ENCODE measurements at regions not wholly inside any gene's neighbourhood (a gene's known extent, or its start where the extent isn't known, plus 50 kb on each side); places are given as distances from the start of the nearest gene placed in this dataset.

GRCh38 chr4:62717154-62717553 is 1517.0 kb downstream of the ADGRL3 start:
- Histone ChIP-seq H3K4me2 (ENCODE audit: low read depth, low read length) (no peak overlapping the region), H3K79me2 (ENCODE audit: low read length) (no peaks in the 10 kb centered on the region), H3K27ac (ENCODE audit: low read length) (no peak overlapping the region), H3K4me1 (ENCODE audit: low read length) (no peaks in the 10 kb centered on the region), H2AFZ (ENCODE audit: low read length) (no peak overlapping the region), H3K27me3 (replicated peaks; ENCODE audit: insufficient read depth, low read length) (no peaks in the 10 kb centered on the region), H3K9me2 (replicated peaks; ENCODE audit: insufficient read depth, low read length) (no peaks in the 10 kb centered on the region), H3K36me3 (replicated peaks; ENCODE audit: insufficient read depth, low read length) (no peaks in the 10 kb centered on the region), H3K9ac (ENCODE audit: low read length) (no peak overlapping the region), H3K9me3 (replicated peaks; ENCODE audit: insufficient read depth, low read length) (no peaks in the 10 kb centered on the region), H3K4me3 (ENCODE audit: low read length) (no peak overlapping the region), H4K20me1 (ENCODE audit: insufficient read depth, low read length) (no peaks in the 10 kb centered on the region), H3F3A (ENCODE audit: insufficient read depth, low read length) (no peaks in the 10 kb centered on the region)
- no peak for DNase-seq
- TF ChIP-seq EZH2phosphoT487 (IDR thresholded peaks at IDR 0.05; ENCODE audit: low read length) = no peak
- TF ChIP-seq, protein P1, sequence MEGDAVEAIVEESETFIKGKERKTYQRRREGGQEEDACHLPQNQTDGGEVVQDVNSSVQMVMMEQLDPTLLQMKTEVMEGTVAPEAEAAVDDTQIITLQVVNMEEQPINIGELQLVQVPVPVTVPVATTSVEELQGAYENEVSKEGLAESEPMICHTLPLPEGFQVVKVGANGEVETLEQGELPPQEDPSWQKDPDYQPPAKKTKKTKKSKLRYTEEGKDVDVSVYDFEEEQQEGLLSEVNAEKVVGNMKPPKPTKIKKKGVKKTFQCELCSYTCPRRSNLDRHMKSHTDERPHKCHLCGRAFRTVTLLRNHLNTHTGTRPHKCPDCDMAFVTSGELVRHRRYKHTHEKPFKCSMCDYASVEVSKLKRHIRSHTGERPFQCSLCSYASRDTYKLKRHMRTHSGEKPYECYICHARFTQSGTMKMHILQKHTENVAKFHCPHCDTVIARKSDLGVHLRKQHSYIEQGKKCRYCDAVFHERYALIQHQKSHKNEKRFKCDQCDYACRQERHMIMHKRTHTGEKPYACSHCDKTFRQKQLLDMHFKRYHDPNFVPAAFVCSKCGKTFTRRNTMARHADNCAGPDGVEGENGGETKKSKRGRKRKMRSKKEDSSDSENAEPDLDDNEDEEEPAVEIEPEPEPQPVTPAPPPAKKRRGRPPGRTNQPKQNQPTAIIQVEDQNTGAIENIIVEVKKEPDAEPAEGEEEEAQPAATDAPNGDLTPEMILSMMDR (IDR thresholded peaks at IDR 0.05; ENCODE audit: low read length) = no peak
- TF ChIP-seq EZH2 (optimal IDR thresholded peaks at IDR 0.05; ENCODE audit: low read depth, low read length) = no peak

DNA sequence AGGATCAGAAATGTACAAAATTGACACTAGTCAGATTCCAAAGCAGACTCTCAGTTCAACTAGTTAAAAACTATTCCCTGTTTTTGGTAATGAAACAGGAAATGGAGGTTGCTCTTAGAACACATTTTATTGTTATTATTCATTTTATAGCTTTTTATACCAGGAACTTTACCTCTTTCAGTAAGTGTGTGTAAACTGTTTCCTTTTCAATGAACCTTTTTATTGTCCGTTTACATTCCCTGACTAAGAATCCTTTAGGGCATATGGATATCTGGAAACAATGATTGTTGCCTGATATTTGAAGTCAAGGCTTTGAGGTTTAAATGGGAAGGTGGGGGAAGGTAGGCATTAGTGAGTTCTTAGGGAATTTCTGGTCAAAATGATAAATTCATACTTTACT is 1511.4 kb downstream of the ADGRL3 start:
- Histone ChIP-seq H3K9me2 (replicated peaks; ENCODE audit: insufficient read depth, low read length) (no peaks in the 10 kb centered on the region), H3K4me1 (ENCODE audit: low read length) (no peaks in the 10 kb centered on the region), H3K9ac (ENCODE audit: low read length) (no peak overlapping the region), H3K27ac (ENCODE audit: low read length) (no peak overlapping the region), H4K20me1 (ENCODE audit: insufficient read depth, low read length) (no peaks in the 10 kb centered on the region), H3K4me2 (ENCODE audit: low read depth, low read length) (no peak overlapping the region), H3K36me3 (replicated peaks; ENCODE audit: insufficient read depth, low read length) (no peaks in the 10 kb centered on the region), H3F3A (ENCODE audit: insufficient read depth, low read length) (no peaks in the 10 kb centered on the region), H3K9me3 (replicated peaks; ENCODE audit: insufficient read depth, low read length) (no peaks in the 10 kb centered on the region), H3K27me3 (replicated peaks; ENCODE audit: insufficient read depth, low read length) (no peaks in the 10 kb centered on the region), H2AFZ (ENCODE audit: low read length) (no peak overlapping the region), H3K4me3 (ENCODE audit: low read length) (no peak overlapping the region), H3K79me2 (ENCODE audit: low read length) (no peaks in the 10 kb centered on the region)
- TF ChIP-seq, protein P1 (IDR thresholded peaks at IDR 0.05; ENCODE audit: low read length) = no peak
- no peak for TF ChIP-seq EZH2 (optimal IDR thresholded peaks at IDR 0.05; ENCODE audit: low read depth, low read length)
- no peak for TF ChIP-seq EZH2phosphoT487 (IDR thresholded peaks at IDR 0.05; ENCODE audit: low read length)
- no peak for DNase-seq

DNA sequence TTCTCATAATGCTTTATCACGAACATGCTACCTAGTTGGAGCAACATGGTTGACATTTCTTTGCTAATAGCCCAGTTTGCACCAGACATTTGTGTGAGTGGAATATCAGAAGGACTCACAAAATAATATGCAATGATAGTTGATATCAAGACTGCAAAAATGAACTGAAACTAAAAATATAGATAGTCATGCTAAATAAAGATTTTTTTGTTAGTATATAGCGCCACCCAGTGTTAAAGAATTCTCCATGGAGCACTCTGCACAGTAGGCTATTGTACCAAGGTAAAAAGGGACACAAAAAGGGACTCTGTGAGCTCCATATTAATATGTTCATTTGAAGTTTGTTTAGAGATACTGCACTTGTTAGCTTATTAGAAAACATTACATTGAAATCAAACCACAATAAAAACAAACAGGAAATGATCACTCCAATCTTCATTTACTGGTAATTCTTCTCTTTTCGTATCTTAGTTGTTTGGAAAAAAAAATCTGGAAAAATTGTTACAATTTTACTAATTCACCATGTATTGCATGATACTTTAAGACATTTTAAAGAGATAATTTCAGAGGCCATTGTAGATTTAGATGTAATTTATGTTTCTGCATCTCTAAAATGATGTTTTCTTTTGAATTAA is 1509.6 kb downstream of the ADGRL3 start:
- no peak overlapping the region for H3K4me2 ChIP-seq (ENCODE audit: low read depth, low read length)
- no peaks in the 10 kb centered on the region for H3K4me1 ChIP-seq (ENCODE audit: low read length)
- H3K27me3 ChIP-seq (replicated peaks; ENCODE audit: insufficient read depth, low read length) = no peaks in the 10 kb centered on the region
- H3K9ac ChIP-seq (ENCODE audit: low read length) = no peak overlapping the region
- H3K79me2 ChIP-seq (ENCODE audit: low read length) = no peaks in the 10 kb centered on the region
- H4K20me1 ChIP-seq (ENCODE audit: insufficient read depth, low read length) = no peaks in the 10 kb centered on the region
- TF ChIP-seq EZH2 (optimal IDR thresholded peaks at IDR 0.05; ENCODE audit: low read depth, low read length) (no peak), EZH2phosphoT487 (IDR thresholded peaks at IDR 0.05; ENCODE audit: low read length) (no peak)
- TF ChIP-seq, protein P1 (IDR thresholded peaks at IDR 0.05; ENCODE audit: low read length) = peak; percentile 66
- no peak overlapping the region; the same call in 1 of the 2 replicates for H3K4me3 ChIP-seq (ENCODE audit: low read length)
- H3K27ac ChIP-seq (ENCODE audit: low read length) = no peak overlapping the region
- no peaks in the 10 kb centered on the region for H3K36me3 ChIP-seq (replicated peaks; ENCODE audit: insufficient read depth, low read length)
- H3F3A ChIP-seq (ENCODE audit: insufficient read depth, low read length) = no peaks in the 10 kb centered on the region
- H3K9me3 ChIP-seq (replicated peaks; ENCODE audit: insufficient read depth, low read length) = no peaks in the 10 kb centered on the region
- peak; percentile 60 for DNase-seq
- H3K9me2 ChIP-seq (replicated peaks; ENCODE audit: insufficient read depth, low read length) = no peaks in the 10 kb centered on the region
- 0 out of 2 replicates have a peak overlapping the region, but pooled peaks have one; percentile 6 for H2AFZ ChIP-seq (ENCODE audit: low read length)
